ENCODE measurements at regions not wholly inside any gene's neighbourhood (a gene's known extent, or its start where the extent isn't known, plus 50 kb on each side); places are given as distances from the start of the nearest gene placed in this dataset.

DNA sequence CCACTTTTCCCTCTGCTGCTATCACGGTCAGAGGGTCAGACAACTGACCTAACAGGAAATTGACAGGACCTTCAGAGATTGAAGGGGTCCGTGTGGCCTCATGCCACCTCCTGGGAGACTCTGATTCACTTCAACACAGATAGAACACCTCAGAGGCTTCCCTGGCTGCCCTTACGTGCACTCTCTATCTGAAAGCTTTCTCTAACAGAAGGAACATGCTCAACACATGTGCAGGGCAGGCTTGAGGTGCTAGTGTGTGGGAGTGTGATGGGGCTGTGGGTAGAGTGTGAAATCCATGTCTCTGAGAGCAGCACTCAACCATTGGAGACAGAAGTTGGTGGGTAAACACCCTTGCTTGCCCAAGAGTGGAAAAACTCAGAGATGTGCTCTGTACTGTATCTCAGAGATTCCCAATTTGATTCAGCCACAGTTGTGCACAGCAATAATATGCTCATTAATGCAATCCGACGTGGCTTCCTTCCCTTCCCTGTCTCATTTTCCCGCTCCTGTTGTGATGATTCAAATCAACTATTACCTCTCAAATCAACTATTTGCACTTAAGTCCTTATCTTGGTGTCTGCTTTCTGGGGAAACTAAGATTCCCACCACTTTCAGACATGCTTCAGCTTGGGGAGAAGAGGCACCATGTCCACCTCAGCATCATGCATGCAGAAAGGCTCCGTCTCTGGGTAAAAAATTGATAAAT, 62.0 kb upstream of the MAGEB2 start:
- Histone ChIP-seq H3K4me3 (replicated peaks in 1 of 2; ENCODE audit: low read depth in 1 of 2, low read length in 2 of 2) (no peak overlapping the region), H2AFZ (ENCODE audit: low read depth, low read length, poor library complexity, severe bottlenecking) (no peak overlapping the region), H3K4me1 (ENCODE audit: control insufficient read depth in 1 of 2, insufficient read depth in 2 of 2, low read length in 2 of 2) (no peaks in the 10 kb centered on the region), H3K36me3 (ENCODE audit: control insufficient read depth in 1 of 2, insufficient read depth in 2 of 2, low read length in 2 of 2) (no peaks in the 10 kb centered on the region), H3K79me2 (ENCODE audit: insufficient read depth, low read length) (no peaks in the 10 kb centered on the region), H3K9ac (ENCODE audit: low read length) (no peak overlapping the region), H3K27ac (ENCODE audit: low read depth, low read length) (no peak overlapping the region), H3K4me2 (ENCODE audit: low read length) (no peak overlapping the region), H3K27me3 (ENCODE audit: insufficient read depth, low read length) (no peaks in the 10 kb centered on the region), H4K20me1 (ENCODE audit: insufficient read depth) (no peaks in the 10 kb centered on the region), H3K9me2 (ENCODE audit: insufficient read depth) (no peaks in the 10 kb centered on the region), H3K9me3 (ENCODE audit: control insufficient read depth in 1 of 2, insufficient read depth in 1 of 2, low read depth in 1 of 2, low read length in 2 of 2) (no peaks in the 10 kb centered on the region)
- DNase-seq (ENCODE audit: low read depth, low spot score) = no peak
- CTCF ChIA-PET = no interaction called here
- no peak for ATAC-seq
- no TSS peak for BruUV-seq (replicated peaks)
- TF ChIP-seq POLR2AphosphoS5 (IDR thresholded peaks at IDR 0.05; ENCODE audit: low read depth, low read length) = no peak
- no peak for TF ChIP-seq SRF (IDR thresholded peaks at IDR 0.05; ENCODE audit: low read depth)
- TF ChIP-seq, protein P1, sequence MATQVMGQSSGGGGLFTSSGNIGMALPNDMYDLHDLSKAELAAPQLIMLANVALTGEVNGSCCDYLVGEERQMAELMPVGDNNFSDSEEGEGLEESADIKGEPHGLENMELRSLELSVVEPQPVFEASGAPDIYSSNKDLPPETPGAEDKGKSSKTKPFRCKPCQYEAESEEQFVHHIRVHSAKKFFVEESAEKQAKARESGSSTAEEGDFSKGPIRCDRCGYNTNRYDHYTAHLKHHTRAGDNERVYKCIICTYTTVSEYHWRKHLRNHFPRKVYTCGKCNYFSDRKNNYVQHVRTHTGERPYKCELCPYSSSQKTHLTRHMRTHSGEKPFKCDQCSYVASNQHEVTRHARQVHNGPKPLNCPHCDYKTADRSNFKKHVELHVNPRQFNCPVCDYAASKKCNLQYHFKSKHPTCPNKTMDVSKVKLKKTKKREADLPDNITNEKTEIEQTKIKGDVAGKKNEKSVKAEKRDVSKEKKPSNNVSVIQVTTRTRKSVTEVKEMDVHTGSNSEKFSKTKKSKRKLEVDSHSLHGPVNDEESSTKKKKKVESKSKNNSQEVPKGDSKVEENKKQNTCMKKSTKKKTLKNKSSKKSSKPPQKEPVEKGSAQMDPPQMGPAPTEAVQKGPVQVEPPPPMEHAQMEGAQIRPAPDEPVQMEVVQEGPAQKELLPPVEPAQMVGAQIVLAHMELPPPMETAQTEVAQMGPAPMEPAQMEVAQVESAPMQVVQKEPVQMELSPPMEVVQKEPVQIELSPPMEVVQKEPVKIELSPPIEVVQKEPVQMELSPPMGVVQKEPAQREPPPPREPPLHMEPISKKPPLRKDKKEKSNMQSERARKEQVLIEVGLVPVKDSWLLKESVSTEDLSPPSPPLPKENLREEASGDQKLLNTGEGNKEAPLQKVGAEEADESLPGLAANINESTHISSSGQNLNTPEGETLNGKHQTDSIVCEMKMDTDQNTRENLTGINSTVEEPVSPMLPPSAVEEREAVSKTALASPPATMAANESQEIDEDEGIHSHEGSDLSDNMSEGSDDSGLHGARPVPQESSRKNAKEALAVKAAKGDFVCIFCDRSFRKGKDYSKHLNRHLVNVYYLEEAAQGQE (IDR thresholded peaks at IDR 0.05; ENCODE audit: low read depth) = no peak
- TF ChIP-seq, protein P2, sequence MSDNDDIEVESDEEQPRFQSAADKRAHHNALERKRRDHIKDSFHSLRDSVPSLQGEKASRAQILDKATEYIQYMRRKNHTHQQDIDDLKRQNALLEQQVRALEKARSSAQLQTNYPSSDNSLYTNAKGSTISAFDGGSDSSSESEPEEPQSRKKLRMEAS (IDR thresholded peaks at IDR 0.05) = no peak
- TF ChIP-seq JUND (IDR thresholded peaks at IDR 0.05) = no peak
- no peak for TF ChIP-seq SP1 (IDR thresholded peaks at IDR 0.05; ENCODE audit: low read depth)
- TF ChIP-seq ZBTB33 (IDR thresholded peaks at IDR 0.05; ENCODE audit: extremely low read depth, insufficient replicate concordance, low read length) = no peak
- no peak for TF ChIP-seq TCF7L2 (IDR thresholded peaks at IDR 0.05; ENCODE audit: borderline replicate concordance, extremely low read depth, insufficient read depth, insufficient read length)
- no peak for TF ChIP-seq CTCF (IDR thresholded peaks at IDR 0.05 in 2 of 3, conservative IDR thresholded peaks at IDR 0.05 in 1 of 3; ENCODE audit: borderline replicate concordance in 1 of 3, insufficient read depth in 1 of 3, low read depth in 2 of 3, low read length in 2 of 3)
- no peak for TF ChIP-seq YY1 (IDR thresholded peaks at IDR 0.05; ENCODE audit: extremely low read depth, insufficient replicate concordance, low read depth, low read length)
- no peak for TF ChIP-seq CEBPB (IDR thresholded peaks at IDR 0.05; ENCODE audit: low read depth)
- TF ChIP-seq SIN3A (IDR thresholded peaks at IDR 0.05; ENCODE audit: low read depth) = no peak
- TF ChIP-seq EZH2 (IDR thresholded peaks at IDR 0.05) = no peak
- no peak for TF ChIP-seq ZNF274 (IDR thresholded peaks at IDR 0.05; ENCODE audit: low read depth, low read length)
- no peak for TF ChIP-seq EZH2phosphoT487 (IDR thresholded peaks at IDR 0.05; ENCODE audit: borderline replicate concordance)
- TF ChIP-seq EGR1 (IDR thresholded peaks at IDR 0.05; ENCODE audit: low read depth) = no peak
- POLR2A ChIA-PET = no interaction called here
- RAD21 ChIA-PET (ENCODE audit: low non-redundant PET in 1 of 2, low total read pairs in 2 of 2, uncharacterized antibody in 2 of 2, unreplicated experiment in 2 of 2) = no interaction called here
- intact Hi-C loops (cut with micrococcal nuclease) = no loop called here

Measured in HCT116 (cell line).